ENCODE measurements at regions not wholly inside any gene's neighbourhood (a gene's known extent, or its start where the extent isn't known, plus 50 kb on each side); places are given as distances from the start of the nearest gene placed in this dataset.

GRCh38 chr5:1936901-1937300 is 54.2 kb upstream of the IRX4 start:
- no peak for TF ChIP-seq EZH2phosphoT487 (IDR thresholded peaks at IDR 0.05; ENCODE audit: borderline replicate concordance)
- no peak for TF ChIP-seq CTCF (conservative IDR thresholded peaks at IDR 0.05; ENCODE audit: low read length)

Data from Loucy (cell line).